Osteoblast (primary cell): ENCODE measurements at regions not wholly inside any gene's neighbourhood (a gene's known extent, or its start where the extent isn't known, plus 50 kb on each side); places are given as distances from the start of the nearest gene placed in this dataset.

Experiments
- DNase-seq: peaks from one replicate; pipeline ENCODE4 v3.0.0; 2011; ENCODE audit warnings: low spot score, mixed read lengths; ENCODE audit not compliant: insufficient read length; ENCODE audit errors: missing footprints
- H2AFZ ChIP-seq: 2 replicates; pipeline ENCODE4 v1.6.0; 2011; ENCODE audit warnings: mild to moderate bottlenecking, low read length
- H3K27ac ChIP-seq: 2 replicates; pipeline ENCODE4 v1.5.1; 2011; ENCODE audit warnings: mild to moderate bottlenecking, low read depth, low read length, moderate library complexity
- H3K27me3 ChIP-seq: 2 replicates; pipeline ENCODE4 v1.6.0; 2012; ENCODE audit warnings: mild to moderate bottlenecking, control low read depth, inconsistent platforms, low read length, moderate library complexity; ENCODE audit not compliant: insufficient read depth
- H3K36me3 ChIP-seq: 2 replicates; pipeline ENCODE4 v1.5.1; 2011; ENCODE audit warnings: mild to moderate bottlenecking, low read length, control low read depth, moderate library complexity; ENCODE audit not compliant: insufficient read depth
- H3K4me1 ChIP-seq: 2 replicates; pipeline ENCODE4 v1.5.1; 2011; ENCODE audit warnings: mild to moderate bottlenecking, low read length, control low read depth, moderate library complexity; ENCODE audit not compliant: insufficient read depth
- H3K4me2 ChIP-seq: 2 replicates; pipeline ENCODE4 v1.6.0; 2011; ENCODE audit warnings: mild to moderate bottlenecking, low read length; ENCODE audit not compliant: insufficient read depth
- H3K4me3 ChIP-seq: fragments of 200-600 bp; sonication (generic); 3 replicates; pipeline ENCODE4 v1.5.1; 2012; ENCODE audit warnings: mild to moderate bottlenecking, low read length, inconsistent platforms; ENCODE audit not compliant: insufficient read depth
- H3K79me2 ChIP-seq: 2 replicates; pipeline ENCODE4 v1.6.0; 2012; ENCODE audit warnings: mild to moderate bottlenecking, low read length, control low read depth, inconsistent platforms; ENCODE audit not compliant: insufficient read depth
- H3K9me3 ChIP-seq: 2 replicates; pipeline ENCODE4 v1.5.1; 2011; ENCODE audit warnings: low read depth, low read length, control low read depth
- H4K20me1 ChIP-seq: 2 replicates; pipeline ENCODE4 v1.6.0; 2012; ENCODE audit warnings: mild to moderate bottlenecking, low read length, control low read depth; ENCODE audit not compliant: insufficient read depth
- CTCF ChIP-seq: IDR thresholded peaks from 2 replicates; pipeline ENCODE4 v1.5.1; 2011; ENCODE audit warnings: mild to moderate bottlenecking, low read depth, low read length, moderate library complexity; ENCODE audit errors: extremely low read depth

- peak; percentile 65 for DNase-seq
- Histone ChIP-seq H3K4me1 (no peaks in the 10 kb centered on the region), H2AFZ (no peak overlapping the region), H3K27me3 (no peaks in the 10 kb centered on the region), H3K79me2 (no peaks in the 10 kb centered on the region), H3K4me3 (no peak overlapping the region), H3K4me2 (no peak overlapping the region), H3K36me3 (no peaks in the 10 kb centered on the region), H3K27ac (no peak overlapping the region), H3K9me3 (no peaks in the 10 kb centered on the region), H4K20me1 (no peaks in the 10 kb centered on the region)
- no peak for TF ChIP-seq CTCF
Observed at GRCh38 chr14:105843444-105844046, 317.2 kb downstream of the TMEM121 start.

- Histone ChIP-seq H3K27me3 (no peaks in the 10 kb centered on the region), H3K4me1 (no peaks in the 10 kb centered on the region), H3K27ac (no peak overlapping the region), H3K4me2 (no peak overlapping the region), H3K9me3 (no peaks in the 10 kb centered on the region), H3K79me2 (no peaks in the 10 kb centered on the region), H3K4me3 (no peak overlapping the region), H2AFZ (no peak overlapping the region), H3K36me3 (no peaks in the 10 kb centered on the region), H4K20me1 (no peaks in the 10 kb centered on the region)
- no peak for TF ChIP-seq CTCF
- no peak for DNase-seq
Observed at GRCh38 chr14:105844047-105844630, 317.8 kb downstream of the TMEM121 start.

GRCh38 chr14:105844810-105845724 lies 318.7 kb downstream of the TMEM121 start:
- H4K20me1 ChIP-seq, result no peaks in the 10 kb centered on the region
- H2AFZ ChIP-seq, result no peak overlapping the region
- no peaks in the 10 kb centered on the region for H3K27me3 ChIP-seq
- no peaks in the 10 kb centered on the region for H3K9me3 ChIP-seq
- no peak overlapping the region for H3K4me3 ChIP-seq
- H3K27ac ChIP-seq, result no peak overlapping the region
- H3K79me2 ChIP-seq, result no peaks in the 10 kb centered on the region
- H3K4me2 ChIP-seq, result no peak overlapping the region
- H3K36me3 ChIP-seq, result no peaks in the 10 kb centered on the region
- peak; percentile 70 for DNase-seq
- no peak for TF ChIP-seq CTCF
- H3K4me1 ChIP-seq, result no peaks in the 10 kb centered on the region

GRCh38 chr14:105845725-105846309 lies 319.4 kb downstream of the TMEM121 start:
- peak; percentile 37 for DNase-seq
- Histone ChIP-seq H3K9me3 (no peaks in the 10 kb centered on the region), H3K36me3 (no peaks in the 10 kb centered on the region), H3K27ac (no peak overlapping the region), H3K79me2 (no peaks in the 10 kb centered on the region), H3K27me3 (no peaks in the 10 kb centered on the region), H4K20me1 (no peaks in the 10 kb centered on the region), H3K4me2 (no peak overlapping the region), H2AFZ (no peak overlapping the region), H3K4me1 (no peaks in the 10 kb centered on the region), H3K4me3 (no peak overlapping the region)
- TF ChIP-seq CTCF, result no peak
